Cardiac fibroblast (primary cell): ENCODE measurements at regions not wholly inside any gene's neighbourhood (a gene's known extent, or its start where the extent isn't known, plus 50 kb on each side); places are given as distances from the start of the nearest gene placed in this dataset.
"Not testable (repeated sequence)": the region's sequence is repeated elsewhere in the genome, so short reads cannot be mapped to it uniquely, and the experiment has no call there.

ENCODE experiments used
- DNase-seq, 2 donors: peaks; one replicate each; pipeline versions ENCODE4 v3.0.0 to v3.0.0-alpha.2; 2010; ENCODE audit warnings: low read depth in 2 of 2
- H3K4me3 ChIP-seq, 2 donors: replicated peaks in 1 of 2; 1 replicate in 1 of 2; 2 replicates in 1 of 2; pipeline ENCODE4 v1.5.1; 2011; ENCODE audit warnings: low read depth in 2 of 2, low read length in 2 of 2, mild to moderate bottlenecking in 2 of 2, moderate library complexity in 1 of 2
- CTCF ChIP-seq: IDR thresholded peaks from one replicate; pipeline ENCODE4 v1.5.1; 2011; ENCODE audit warnings: low read depth, mild to moderate bottlenecking, low read length, inconsistent platforms

- no peak for DNase-seq
- TF ChIP-seq CTCF = no peak
- no peak overlapping the region for H3K4me3 ChIP-seq
Observed at GRCh38 chr13:63460462-63461090, 2044.9 kb upstream of the PCDH20 start.

GRCh38 chr13:63457186-63457585 lies 2041.5 kb upstream of the PCDH20 start:
- no peak for DNase-seq
- TF ChIP-seq CTCF = no peak
- no peak overlapping the region for H3K4me3 ChIP-seq

GRCh38 chr13:63455938-63456337 lies 2040.3 kb upstream of the PCDH20 start:
- peak in 1 of 2 donors; percentile 6 for DNase-seq
- no peak overlapping the region for H3K4me3 ChIP-seq
- TF ChIP-seq CTCF = peak; percentile 14

GRCh38 chr13:63449550-63449949 lies 2033.9 kb upstream of the PCDH20 start:
- DNase-seq = no peak
- H3K4me3 ChIP-seq = no peak overlapping the region
- TF ChIP-seq CTCF = no peak

GRCh38 chr13:63448692-63449091 lies 2033.0 kb upstream of the PCDH20 start:
- H3K4me3 ChIP-seq = no peak overlapping the region
- no peak for TF ChIP-seq CTCF
- DNase-seq = peak in 1 of 2 donors; percentile 6

- no peak for DNase-seq
- TF ChIP-seq CTCF = no peak
- H3K4me3 ChIP-seq = no peak overlapping the region
Observed at GRCh38 chr13:63446329-63446728, 2030.7 kb upstream of the PCDH20 start.

- not testable (repeated sequence) for H3K4me3 ChIP-seq
Observed at GRCh38 chr13:63444225-63444624, 2028.6 kb upstream of the PCDH20 start.

More at GRCh38 chr13:63444225-63444624, 2028.6 kb upstream of the PCDH20 start:
- DNase-seq = not testable (repeated sequence)
